Stimulated activated CD4-positive, alpha-beta T cell treated with anti-CD3 and anti-CD28 coated beads, Interleukin-15, amount 100 ng/mL, for 24 hours (primary cell): ENCODE measurements at regions not wholly inside any gene's neighbourhood (a gene's known extent, or its start where the extent isn't known, plus 50 kb on each side); places are given as distances from the start of the nearest gene placed in this dataset.
"Not testable (repeated sequence)": the region's sequence is repeated elsewhere in the genome, so short reads cannot be mapped to it uniquely, and the experiment has no call there.

Source experiments
- DNase-seq: peaks from one replicate; pipeline ENCODE4 v3.0.0-alpha.2; 2020

- DNase-seq: no peak
These were observed 473.0 kb downstream of the NTRK2 start for GRCh38 chr9:85142496-85142911.

- no peak for DNase-seq
These were observed 468.2 kb downstream of the NTRK2 start for GRCh38 chr9:85137696-85138095.

- DNase-seq: no peak
These were observed 467.5 kb downstream of the NTRK2 start for GRCh38 chr9:85136987-85137386.

DNA sequence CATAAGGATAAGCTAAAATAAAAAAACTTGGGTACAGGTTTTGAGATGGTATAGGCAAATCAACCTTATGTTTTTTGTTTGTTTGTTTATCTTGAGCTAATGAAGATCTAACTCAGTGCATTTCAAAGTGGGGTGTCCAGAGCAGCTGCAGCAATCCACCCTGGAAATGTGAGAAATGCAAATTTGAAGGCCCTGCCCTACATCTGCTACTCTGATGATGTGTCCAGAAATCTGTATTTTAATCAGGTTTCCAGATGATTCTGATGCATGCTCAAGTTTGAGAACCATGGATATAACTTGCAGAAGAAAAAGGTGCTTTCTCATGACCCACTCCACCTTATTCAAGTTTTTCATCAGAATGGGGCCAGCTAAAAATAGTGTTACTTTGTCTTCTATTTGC lies 467.0 kb downstream of the NTRK2 start:
- no peak for DNase-seq

DNA sequence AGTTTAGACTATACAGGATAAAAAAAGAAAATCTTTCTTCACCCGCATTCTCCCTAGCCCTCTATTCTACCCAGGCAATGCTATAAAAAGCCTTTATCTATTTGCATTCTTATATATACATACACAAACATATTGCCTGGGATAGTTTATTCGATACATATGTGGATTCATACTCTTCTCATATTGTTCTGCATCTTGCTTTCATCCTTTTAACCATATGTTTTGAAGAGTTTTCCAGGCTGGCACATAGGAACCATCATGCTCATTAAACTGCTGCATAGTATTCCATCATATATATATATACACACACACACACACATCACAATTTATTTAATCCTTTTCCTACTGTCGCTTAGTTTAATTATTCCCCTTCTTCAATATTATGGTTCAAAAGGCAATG lies 461.2 kb downstream of the NTRK2 start:
- DNase-seq: no peak

- no peak for DNase-seq
These were observed 460.7 kb downstream of the NTRK2 start for GRCh38 chr9:85130260-85130659.

DNA sequence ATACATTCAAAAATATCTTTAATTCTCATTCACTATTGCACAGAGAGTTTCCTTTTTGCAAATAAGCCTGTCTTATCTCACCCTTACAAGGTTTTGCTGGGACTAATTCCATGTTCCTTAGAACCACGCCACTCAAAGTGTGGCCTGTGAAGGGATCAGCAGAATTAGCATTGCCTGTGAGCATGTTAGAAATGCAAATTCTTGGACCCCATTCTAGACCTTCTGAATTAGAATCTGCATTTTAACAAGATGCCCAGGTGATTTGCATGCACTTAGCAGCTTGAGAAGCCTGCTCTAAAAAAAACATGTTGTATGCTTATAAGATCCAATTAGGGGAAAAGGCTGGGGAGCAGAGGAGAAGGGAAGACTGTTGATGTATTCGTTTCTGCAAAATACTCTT lies 460.0 kb downstream of the NTRK2 start:
- no peak for DNase-seq

GRCh38 chr9:85118990-85119755 lies 449.6 kb downstream of the NTRK2 start:
- DNase-seq: no peak

DNA sequence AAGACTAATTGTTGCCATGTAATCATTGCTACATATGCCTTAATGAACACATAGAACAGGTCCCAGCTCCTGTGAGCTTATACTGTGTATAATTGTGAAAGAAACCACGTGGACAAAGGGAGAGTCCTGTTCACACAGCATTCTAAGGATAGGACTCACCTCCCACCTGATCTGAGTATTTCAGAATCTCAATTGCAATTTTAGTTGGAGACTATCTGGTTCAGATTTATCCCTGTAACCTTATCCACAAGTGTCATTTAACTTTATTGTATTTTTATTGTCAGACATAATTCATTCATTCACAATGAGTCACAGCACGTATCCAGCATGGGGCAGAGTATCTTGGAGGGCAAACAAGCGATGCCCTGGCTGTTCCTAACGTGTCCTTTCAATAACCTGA lies 448.3 kb downstream of the NTRK2 start:
- DNase-seq: no peak

- DNase-seq: no peak
These were observed 445.9 kb downstream of the NTRK2 start for GRCh38 chr9:85115473-85115872.

DNA sequence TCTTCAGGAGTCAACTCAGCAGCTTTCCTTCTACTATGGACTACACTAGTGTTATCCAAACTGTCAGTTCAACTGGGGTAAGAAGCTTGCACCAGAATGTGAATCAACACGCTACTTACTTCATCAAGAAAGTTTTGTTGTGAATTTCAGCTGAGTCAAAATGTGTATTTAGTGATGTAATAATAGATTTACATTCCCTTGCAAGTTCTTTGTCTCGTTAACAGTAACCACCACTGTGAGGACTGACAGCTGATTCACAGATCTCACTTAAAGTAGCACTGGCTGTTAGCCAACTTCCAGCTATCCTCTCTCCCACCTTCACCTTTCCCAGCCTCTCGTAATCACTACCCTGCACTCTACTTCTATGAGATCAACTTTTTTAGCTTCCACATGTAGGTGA lies 445.3 kb downstream of the NTRK2 start:
- DNase-seq: no peak

GRCh38 chr9:85112933-85113418 lies 443.4 kb downstream of the NTRK2 start:
- DNase-seq: no peak

GRCh38 chr9:85112391-85112790 lies 442.9 kb downstream of the NTRK2 start:
- no peak for DNase-seq

DNA sequence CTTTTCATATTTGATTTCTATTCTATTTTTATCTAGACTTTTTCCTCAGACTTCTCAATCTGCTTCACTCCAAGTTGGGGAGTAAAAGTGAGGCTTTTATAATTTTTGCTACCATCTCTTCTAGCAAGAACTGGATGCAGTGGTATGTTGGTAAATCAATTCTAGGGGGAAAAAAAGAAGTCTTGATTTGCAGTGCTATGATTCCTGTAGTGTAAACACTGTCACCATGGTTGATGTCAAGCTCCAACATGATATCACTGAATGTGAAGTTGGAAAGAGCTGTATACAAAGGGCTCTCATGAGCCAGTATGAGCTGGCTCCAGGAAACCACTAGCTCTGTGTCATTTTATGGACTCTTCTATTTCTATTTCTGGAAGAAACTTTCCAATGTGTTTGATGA lies 439.2 kb downstream of the NTRK2 start:
- DNase-seq: no peak

DNA sequence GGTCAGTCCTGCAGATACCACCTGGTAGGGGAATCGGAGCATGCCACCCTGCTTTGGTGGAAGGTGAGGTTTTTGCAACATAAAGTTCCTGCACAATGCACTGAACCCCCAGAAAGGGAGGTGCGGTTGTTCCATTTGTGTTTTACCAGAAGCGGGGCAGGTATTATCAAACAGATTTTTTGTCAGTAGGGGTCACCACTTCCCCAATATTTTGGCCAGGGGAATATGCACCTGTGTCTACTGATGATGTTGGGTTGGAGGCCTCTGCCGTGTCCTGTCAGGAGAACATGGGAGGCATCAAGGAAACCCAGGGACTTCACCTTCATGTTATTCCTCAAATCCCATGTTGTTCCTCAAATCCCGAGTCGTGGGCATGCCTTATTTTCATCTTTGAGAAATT lies 438.7 kb downstream of the NTRK2 start:
- no peak for DNase-seq

DNA sequence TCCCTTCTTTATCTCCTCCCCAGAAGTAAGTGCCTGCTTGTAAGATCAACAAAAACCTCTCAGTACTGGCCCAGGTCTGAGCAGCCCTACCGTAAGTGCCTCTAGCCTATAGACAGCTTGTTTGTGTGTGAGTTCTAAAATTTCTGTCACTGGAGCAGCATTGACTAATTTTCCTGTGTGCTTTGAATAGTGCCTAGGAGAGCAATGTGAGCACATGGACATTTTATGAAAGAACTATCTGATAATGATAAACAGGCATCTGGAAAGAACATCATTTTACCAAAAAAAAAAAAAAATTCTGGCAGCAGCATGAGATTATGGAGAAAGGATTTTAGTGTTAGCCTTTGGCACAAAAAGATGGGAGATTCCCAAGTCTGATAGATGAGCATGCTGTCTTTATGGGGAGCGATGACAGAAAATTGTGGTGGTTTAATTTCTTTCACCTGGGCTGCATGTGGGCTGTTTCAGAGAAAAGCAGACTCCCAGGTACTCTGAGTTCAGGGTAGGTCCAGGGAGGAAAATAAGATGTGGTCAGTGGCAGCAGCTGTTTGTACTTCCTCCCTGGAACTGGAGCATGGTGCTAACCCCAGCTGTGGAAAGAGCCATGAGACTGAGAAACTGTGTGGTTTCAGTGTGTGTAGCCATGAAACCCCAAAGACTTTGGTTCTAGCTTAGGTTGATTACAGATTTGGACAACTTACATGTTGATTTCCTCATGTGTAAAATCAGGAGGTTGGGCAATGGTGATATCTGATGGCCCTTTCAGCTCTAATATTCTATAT lies 419.9 kb downstream of the NTRK2 start:
- DNase-seq: no peak

DNA sequence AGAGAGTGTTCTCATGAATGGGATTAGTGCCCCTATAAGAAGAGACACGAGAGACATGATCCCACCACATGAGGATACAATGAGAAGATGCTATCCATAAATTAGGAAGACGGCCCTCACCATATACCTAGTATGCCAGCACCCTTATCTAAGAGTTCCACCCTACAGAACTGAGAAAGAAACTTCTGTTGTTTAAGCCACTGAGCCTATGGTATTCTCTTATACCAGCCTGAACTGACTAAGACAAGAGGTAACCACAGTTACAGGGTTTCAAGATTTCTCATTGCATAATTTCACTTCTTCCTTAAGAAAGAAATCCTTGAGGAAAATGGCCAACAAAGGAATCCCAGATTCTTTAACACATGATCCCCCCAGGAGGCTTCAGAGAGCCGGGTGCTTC lies 412.4 kb downstream of the NTRK2 start:
- DNase-seq: no peak

GRCh38 chr9:85079349-85079748 lies 409.8 kb downstream of the NTRK2 start:
- no peak for DNase-seq

DNA sequence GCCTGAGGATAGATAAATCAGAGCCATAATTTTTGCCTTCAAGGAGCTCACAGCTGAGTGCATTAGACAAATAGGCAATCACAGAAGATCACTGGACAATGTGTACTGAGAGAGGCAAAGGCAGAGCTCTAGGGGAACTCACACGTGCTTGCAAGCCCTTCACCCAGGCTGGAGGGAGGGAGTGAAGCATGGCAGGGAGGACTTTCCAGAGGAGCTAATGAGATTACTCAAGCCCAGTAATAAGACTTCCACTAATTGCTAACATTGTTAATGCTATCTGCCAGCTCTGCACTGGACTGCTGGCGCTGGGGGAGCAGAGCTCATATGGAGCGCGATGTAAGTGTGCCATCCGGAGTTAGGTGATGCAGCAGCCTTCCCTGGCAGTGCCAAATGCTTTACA lies 408.4 kb downstream of the NTRK2 start:
- no peak for DNase-seq

- not testable (repeated sequence) for DNase-seq
These were observed 407.6 kb downstream of the NTRK2 start for GRCh38 chr9:85077146-85077545.
